ENCODE measurements at regions not wholly inside any gene's neighbourhood (a gene's known extent, or its start where the extent isn't known, plus 50 kb on each side); places are given as distances from the start of the nearest gene placed in this dataset.

- no peak for DNase-seq (ENCODE audit: low spot score)
Observed at GRCh38 chr5:124645396-124645795, 101.0 kb downstream of the ZNF608 start.

GRCh38 chr5:124644582-124644981, 101.9 kb downstream of the ZNF608 start:
- no peak for DNase-seq (ENCODE audit: low spot score)

- DNase-seq (ENCODE audit: low spot score), result no peak
Observed at GRCh38 chr5:124644138-124644537, 102.3 kb downstream of the ZNF608 start.

- DNase-seq (ENCODE audit: low spot score), result no peak
Observed at GRCh38 chr5:124643336-124643735, 103.1 kb downstream of the ZNF608 start.

- peak; percentile 70 for DNase-seq (ENCODE audit: low spot score)
Observed at GRCh38 chr5:124642151-124642550, 104.3 kb downstream of the ZNF608 start.

- DNase-seq (ENCODE audit: low spot score), result no peak
Observed at GRCh38 chr5:124641154-124641792, 105.2 kb downstream of the ZNF608 start.

- no peak for DNase-seq (ENCODE audit: low spot score)
Observed at GRCh38 chr5:124639095-124639665, 107.3 kb downstream of the ZNF608 start.

GRCh38 chr5:124637011-124637410, 109.4 kb downstream of the ZNF608 start:
- no peak for DNase-seq (ENCODE audit: low spot score)

- DNase-seq (ENCODE audit: low spot score), result no peak
Observed at GRCh38 chr5:124634741-124635323, 111.6 kb downstream of the ZNF608 start.

- DNase-seq (ENCODE audit: low spot score), result peak; percentile 88
Observed at GRCh38 chr5:124634228-124634739, 112.2 kb downstream of the ZNF608 start.

GRCh38 chr5:124633209-124633608, 113.2 kb downstream of the ZNF608 start:
- DNase-seq (ENCODE audit: low spot score), result no peak

GRCh38 chr5:124631874-124632550, 114.4 kb downstream of the ZNF608 start:
- DNase-seq (ENCODE audit: low spot score), result no peak

- DNase-seq (ENCODE audit: low spot score), result no peak
Observed at GRCh38 chr5:124630767-124631704, 115.4 kb downstream of the ZNF608 start.

GRCh38 chr5:124628721-124629596, 117.5 kb downstream of the ZNF608 start:
- DNase-seq (ENCODE audit: low spot score), result no peak

- DNase-seq (ENCODE audit: low spot score), result peak; percentile 67
Observed at GRCh38 chr5:124627815-124628595, 118.4 kb downstream of the ZNF608 start.

GRCh38 chr5:124626053-124626452, 120.4 kb downstream of the ZNF608 start:
- DNase-seq (ENCODE audit: low spot score), result no peak

- DNase-seq (ENCODE audit: low spot score), result no peak
Observed at GRCh38 chr5:124623265-124623664, 123.2 kb downstream of the ZNF608 start.

- DNase-seq (ENCODE audit: low spot score), result no peak
Observed at GRCh38 chr5:124622851-124623250, 123.6 kb downstream of the ZNF608 start.

- no peak for DNase-seq (ENCODE audit: low spot score)
Observed at GRCh38 chr5:124621279-124621678, 125.2 kb downstream of the ZNF608 start.

GRCh38 chr5:124620743-124621142, 125.7 kb downstream of the ZNF608 start:
- DNase-seq (ENCODE audit: low spot score), result peak; percentile 76
